Kidney (tissue), 13 donors: ENCODE measurements at regions not wholly inside any gene's neighbourhood (a gene's known extent, or its start where the extent isn't known, plus 50 kb on each side); places are given as distances from the start of the nearest gene placed in this dataset.
A peak's percentile ranks its signal among the peaks of the same experiment; 100 is the strongest.

Experiments
- DNase-seq, 5 donors: peaks; one replicate each; pipeline ENCODE4 v3.0.0-alpha.2; 2013 to 2020
- FAIRE-seq: peaks from 2 replicates; lab custom pipeline; 2012; peaks lifted over from hg19 to GRCh38; lab: Jason Lieb, UNC
- H3K27ac ChIP-seq, 2 donors: one replicate each; pipeline ENCODE4 v1.7.0; 2013; ENCODE audit warnings: low read depth in 2 of 2, low read length in 2 of 2, inconsistent platforms in 1 of 2
- H3K27me3 ChIP-seq: one replicate; pipeline ENCODE4 v1.7.1; 2013; ENCODE audit warnings: low read length, inconsistent platforms; ENCODE audit not compliant: control insufficient read depth, insufficient read depth
- H3K36me3 ChIP-seq, 3 donors: one replicate each; pipeline versions ENCODE4 v1.7.0 to v1.7.1; 2013; ENCODE audit warnings: low read length in 3 of 3, control low read depth in 1 of 3, inconsistent platforms in 1 of 3; ENCODE audit not compliant: insufficient read depth in 3 of 3, control insufficient read depth in 2 of 3
- H3K4me1 ChIP-seq, 3 donors: one replicate each; pipeline versions ENCODE4 v1.7.0 to v1.7.1; 2013; ENCODE audit warnings: low read length in 3 of 3, inconsistent platforms in 1 of 3, low read depth in 1 of 3; ENCODE audit not compliant: control insufficient read depth in 2 of 3, insufficient read depth in 2 of 3
- H3K4me3 ChIP-seq, 3 donors: one replicate each; pipeline versions ENCODE4 v1.7.0 to v1.8.1; 2013; ENCODE audit warnings: low read length in 3 of 3, control low read depth in 1 of 3, inconsistent platforms in 1 of 3
- H3K9ac ChIP-seq, 3 donors: one replicate each; pipeline versions ENCODE4 v1.7.0 to v1.7.1; 2013; ENCODE audit warnings: low read length in 3 of 3, control low read depth in 1 of 3, inconsistent platforms in 1 of 3
- H3K9me3 ChIP-seq, 3 donors: one replicate each; pipeline versions ENCODE4 v1.7.0 to v1.7.1; 2013; ENCODE audit warnings: low read length in 3 of 3, control low read depth in 1 of 3, inconsistent platforms in 1 of 3; ENCODE audit not compliant: control insufficient read depth in 2 of 3, insufficient read depth in 1 of 3
- CTCF ChIP-seq: IDR thresholded peaks from 3 replicates; pipeline ENCODE4 v1.5.1; 2012; ENCODE audit warnings: mild to moderate bottlenecking, moderate library complexity, borderline replicate concordance; ENCODE audit not compliant: insufficient read depth; ENCODE audit errors: extremely low read depth
- intact Hi-C: fragments of 100-400 bp; cut with DNase I; formaldehyde crosslinking; loops from one replicate; pipeline ENCODE4 v1.11.1; 2022
- donor health status: control.
- donor health status: control.
- donor health status: control.
- donor health status: control.
- donor health status: control.
- donor health status: DM: yes; HTN: yes; CAD: no.
- donor health status: Normal renal cell carcinoma (clear cell type).

- no peak overlapping the region for H3K27ac ChIP-seq
- peaks cover 0 to 7% (median 0%) of the 10 kb centered on the region in 3 donors for H3K9me3 ChIP-seq
- no peak for TF ChIP-seq CTCF
- no peak overlapping the region for H3K9ac ChIP-seq
- no peaks in the 10 kb centered on the region for H3K36me3 ChIP-seq
- H3K4me1 ChIP-seq: no peaks in the 10 kb centered on the region
- DNase-seq (no peak), FAIRE-seq (no peak)
- no peak overlapping the region for H3K4me3 ChIP-seq
- intact Hi-C loops: no loop called here
- H3K27me3 ChIP-seq: no peaks in the 10 kb centered on the region
Measured at GRCh38 chr5:8944005-8944404, 601.9 kb downstream of the SEMA5A start.

- intact Hi-C loops: no loop called here
- no peak for TF ChIP-seq CTCF
- Histone ChIP-seq H3K27me3 (no peaks in the 10 kb centered on the region), H3K9ac (no peak overlapping the region), H3K4me3 (no peak overlapping the region), H3K27ac (no peak overlapping the region), H3K4me1 (no peaks in the 10 kb centered on the region), H3K36me3 (no peaks in the 10 kb centered on the region), H3K9me3 (peaks cover 0 to 2% (median 0%) of the 10 kb centered on the region in 3 donors)
- FAIRE-seq: no peak
- no peak for DNase-seq
Measured at GRCh38 chr5:8945972-8946371, 599.9 kb downstream of the SEMA5A start.

DNA sequence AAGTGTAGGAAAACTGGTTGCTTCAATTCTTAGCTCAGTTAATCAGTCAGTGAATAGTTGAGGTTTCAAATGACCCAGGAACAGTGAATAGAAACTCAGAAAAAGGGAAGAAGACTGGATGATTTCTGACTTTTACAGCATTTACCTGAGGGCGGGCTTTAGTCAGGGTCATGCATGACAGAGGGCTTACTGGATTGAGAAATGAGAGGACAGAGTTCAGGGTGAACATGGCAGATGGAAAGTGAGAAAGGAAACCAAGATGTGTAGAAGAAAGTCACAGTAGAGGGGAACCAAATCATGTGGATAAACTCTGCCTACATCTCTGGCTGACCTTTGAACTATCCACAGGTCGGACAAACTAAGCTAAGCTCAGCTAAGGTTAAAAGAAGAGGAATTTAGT is 596.0 kb downstream of the SEMA5A start:
- DNase-seq (peak in 2 of 5 donors; percentile 53 to 54), FAIRE-seq (no peak)
- Histone ChIP-seq H3K36me3 (no peaks in the 10 kb centered on the region), H3K9me3 (no peaks in the 10 kb centered on the region), H3K27ac (no peak overlapping the region), H3K27me3 (no peaks in the 10 kb centered on the region), H3K4me1 (no peaks in the 10 kb centered on the region), H3K4me3 (no peak overlapping the region), H3K9ac (no peak overlapping the region)
- no peak for TF ChIP-seq CTCF
- intact Hi-C loops: no loop called here

GRCh38 chr5:8952147-8952546 is 593.7 kb downstream of the SEMA5A start:
- H3K27me3 ChIP-seq: no peaks in the 10 kb centered on the region
- DNase-seq (no peak), FAIRE-seq (no peak)
- no peak overlapping the region for H3K9ac ChIP-seq
- H3K27ac ChIP-seq: no peak overlapping the region
- H3K4me1 ChIP-seq: no peaks in the 10 kb centered on the region
- intact Hi-C loops: no loop called here
- H3K36me3 ChIP-seq: no peaks in the 10 kb centered on the region
- H3K9me3 ChIP-seq: no peaks in the 10 kb centered on the region
- no peak overlapping the region for H3K4me3 ChIP-seq
- no peak for TF ChIP-seq CTCF
